Activated naive CD4-positive, alpha-beta T cell treated with anti-CD3 and anti-CD28 coated beads, Interleukin-2, amount 10 ng/mL, durations not matched to agents 7 days and 5 days (primary cell): ENCODE measurements at regions not wholly inside any gene's neighbourhood (a gene's known extent, or its start where the extent isn't known, plus 50 kb on each side); places are given as distances from the start of the nearest gene placed in this dataset.

Experiments used
- CTCF ChIA-PET: fragments of 350-600 bp; sonication (Branson Sonifier 250); formaldehyde crosslinking; loops from one replicate; lab custom pipeline; 2021; ENCODE audit warnings: antibody characterized with exemption; lab: Charles Lee
- DNase-seq: peaks from one replicate; pipeline ENCODE4 v3.0.0-alpha.2; 2020
- H3K27ac Mint-ChIP-seq: one replicate; pipeline ENCODE4 v1.8.0; 2021; ENCODE audit warnings: mild to moderate bottlenecking, moderate library complexity, mixed read lengths
- H3K27me3 Mint-ChIP-seq: one replicate; pipeline ENCODE4 v1.8.0; 2021; ENCODE audit warnings: mild to moderate bottlenecking, mixed read lengths
- H3K36me3 Mint-ChIP-seq: one replicate; pipeline ENCODE4 v1.8.0; 2021; ENCODE audit warnings: mixed read lengths
- H3K4me1 Mint-ChIP-seq: one replicate; pipeline ENCODE4 v1.8.0; 2021; ENCODE audit warnings: mixed read lengths
- H3K4me3 Mint-ChIP-seq: one replicate; pipeline ENCODE4 v1.8.0; 2021; ENCODE audit warnings: mild to moderate bottlenecking, moderate library complexity, mixed read lengths
- H3K9me3 Mint-ChIP-seq: one replicate; pipeline ENCODE4 v1.8.0; 2021; ENCODE audit warnings: mixed read lengths

DNA sequence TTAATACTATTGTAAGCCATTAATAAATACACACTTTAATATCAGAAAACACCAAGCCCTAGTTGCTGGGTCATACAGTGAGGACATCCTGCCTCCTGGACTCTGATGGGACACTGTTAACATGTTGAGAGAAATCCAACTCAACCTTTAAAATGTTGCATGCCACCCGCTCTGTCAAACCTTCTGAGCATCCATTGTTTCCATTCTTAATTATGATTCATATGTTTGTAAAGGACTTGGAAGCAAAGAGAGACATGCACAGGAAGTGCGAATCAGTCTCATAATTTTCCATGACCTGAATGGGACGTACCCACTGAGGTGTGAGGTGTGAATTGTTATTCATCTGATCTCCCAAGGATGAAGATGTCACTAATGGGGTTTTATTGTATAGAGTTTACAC is 186.4 kb downstream of the CAAP1 start:
- H3K4me3 Mint-ChIP-seq, result no peak overlapping the region
- H3K27me3 Mint-ChIP-seq, result no peaks in the 10 kb centered on the region
- H3K9me3 Mint-ChIP-seq, result peaks cover 2% of the 10 kb centered on the region
- DNase-seq, result no peak
- no peak overlapping the region for H3K27ac Mint-ChIP-seq
- H3K4me1 Mint-ChIP-seq, result no peaks in the 10 kb centered on the region
- no peaks in the 10 kb centered on the region for H3K36me3 Mint-ChIP-seq
- CTCF ChIA-PET, result no interaction called here

DNA sequence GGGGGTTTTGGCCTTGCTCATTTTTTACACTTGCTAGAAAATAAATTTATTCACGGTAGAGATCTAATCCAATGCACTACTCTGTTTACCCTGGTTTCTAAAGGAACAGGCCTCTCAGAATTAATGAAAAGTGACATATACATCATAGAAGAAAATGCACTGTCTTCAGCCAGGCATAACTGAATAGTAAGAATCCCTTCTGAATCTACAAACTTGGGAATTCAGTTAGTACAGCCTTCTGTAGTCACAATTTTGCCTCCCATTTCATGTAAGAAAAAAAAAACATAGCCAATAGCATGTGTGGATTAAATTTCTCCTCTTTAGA is 197.3 kb downstream of the CAAP1 start:
- H3K36me3 Mint-ChIP-seq, result no peaks in the 10 kb centered on the region
- CTCF ChIA-PET, result no interaction called here
- H3K4me3 Mint-ChIP-seq, result no peak overlapping the region
- H3K4me1 Mint-ChIP-seq, result no peaks in the 10 kb centered on the region
- no peak overlapping the region for H3K27ac Mint-ChIP-seq
- peaks cover 2% of the 10 kb centered on the region for H3K9me3 Mint-ChIP-seq
- H3K27me3 Mint-ChIP-seq, result no peaks in the 10 kb centered on the region
- DNase-seq, result no peak

DNA sequence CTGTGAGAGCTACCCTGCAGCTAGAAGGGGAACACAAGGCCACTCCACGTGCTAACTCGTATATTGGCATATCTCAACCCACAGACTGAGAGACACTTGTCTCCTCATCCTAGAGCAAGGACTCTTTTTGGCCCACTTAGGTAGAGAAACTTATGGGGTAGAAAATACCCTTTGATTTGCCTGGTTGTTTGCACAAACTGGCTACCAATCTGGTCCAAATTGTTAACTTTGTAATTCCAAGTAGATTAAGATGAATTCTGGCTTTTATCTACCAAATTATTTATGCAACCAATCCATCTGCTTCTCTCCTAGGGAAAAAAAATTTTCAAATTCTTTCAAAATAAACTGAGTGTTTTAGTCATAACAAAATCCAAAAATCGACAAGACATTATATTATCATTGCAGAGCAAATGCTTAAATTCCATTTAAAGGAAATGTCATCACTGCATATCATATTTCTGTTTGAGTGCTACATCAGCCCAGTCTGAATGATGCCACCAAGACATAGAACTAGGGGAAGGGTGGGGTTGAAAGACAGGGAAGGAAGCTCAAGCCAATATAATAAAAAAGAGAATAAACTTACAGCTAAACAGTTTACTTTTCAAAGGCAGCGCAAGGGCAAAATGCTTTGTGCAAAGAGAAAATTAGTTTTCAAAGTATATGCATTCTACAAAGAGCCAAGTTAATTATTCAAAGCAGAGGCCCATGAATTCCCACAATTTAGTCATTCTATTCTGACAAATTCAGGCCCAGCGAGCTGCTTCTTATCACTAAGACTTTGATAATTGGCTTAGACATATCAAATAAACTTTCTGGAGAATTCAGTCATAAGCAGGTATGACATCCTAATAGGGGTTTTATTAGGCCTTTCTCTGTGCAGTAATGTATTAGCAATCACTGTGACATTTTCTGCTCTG is 198.0 kb downstream of the CAAP1 start:
- Mint-ChIP-seq H3K4me1 (no peaks in the 10 kb centered on the region), H3K9me3 (peaks cover 2% of the 10 kb centered on the region), H3K27me3 (no peaks in the 10 kb centered on the region), H3K36me3 (no peaks in the 10 kb centered on the region), H3K4me3 (no peak overlapping the region), H3K27ac (no peak overlapping the region)
- CTCF ChIA-PET, result no interaction called here
- DNase-seq, result no peak

DNA sequence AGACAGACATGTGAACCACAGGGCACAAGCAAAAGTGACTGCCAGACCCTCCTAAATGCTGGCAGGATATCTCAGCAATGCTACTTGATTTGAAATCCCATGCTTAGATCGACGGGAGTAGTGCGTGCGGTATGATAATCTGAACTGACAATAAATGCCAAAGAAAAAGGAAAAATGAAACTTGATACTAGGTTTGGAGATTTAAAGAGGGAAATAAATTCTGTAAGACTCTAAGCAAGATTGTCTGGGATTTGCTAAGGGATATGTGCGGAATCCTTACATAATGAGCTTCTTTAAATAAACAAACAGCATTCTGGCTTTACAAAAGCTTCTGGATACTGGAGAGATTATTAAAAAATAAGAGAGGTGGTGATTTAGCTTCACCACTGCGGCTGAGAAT is 203.6 kb downstream of the CAAP1 start:
- no peak overlapping the region for H3K27ac Mint-ChIP-seq
- no peaks in the 10 kb centered on the region for H3K9me3 Mint-ChIP-seq
- no peak for DNase-seq
- H3K4me3 Mint-ChIP-seq, result no peak overlapping the region
- H3K27me3 Mint-ChIP-seq, result no peaks in the 10 kb centered on the region
- H3K4me1 Mint-ChIP-seq, result no peaks in the 10 kb centered on the region
- no peaks in the 10 kb centered on the region for H3K36me3 Mint-ChIP-seq
- CTCF ChIA-PET, result no interaction called here

DNA sequence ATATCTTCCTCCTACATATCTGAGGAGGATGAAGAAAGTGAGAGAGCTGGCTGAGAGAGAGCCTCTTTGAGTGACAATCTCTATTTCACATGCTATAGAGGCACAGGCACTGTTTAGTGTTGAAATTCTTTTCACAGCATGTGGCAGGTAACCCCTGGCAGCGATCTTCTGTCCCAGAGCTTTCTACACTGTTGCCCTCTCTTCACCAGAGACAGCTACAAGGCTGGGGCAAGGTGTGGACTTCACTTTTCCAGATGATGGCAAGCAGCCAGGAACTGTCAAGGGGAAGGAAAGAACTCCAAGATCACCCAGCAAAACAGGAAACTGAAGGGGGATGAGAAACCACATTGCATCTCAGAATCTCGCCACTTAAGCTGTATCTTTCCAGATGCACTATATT is 205.2 kb downstream of the CAAP1 start:
- Mint-ChIP-seq H3K36me3 (no peaks in the 10 kb centered on the region), H3K4me3 (no peak overlapping the region), H3K27ac (no peak overlapping the region), H3K9me3 (no peaks in the 10 kb centered on the region), H3K4me1 (no peaks in the 10 kb centered on the region), H3K27me3 (no peaks in the 10 kb centered on the region)
- CTCF ChIA-PET, result no interaction called here
- no peak for DNase-seq

DNA sequence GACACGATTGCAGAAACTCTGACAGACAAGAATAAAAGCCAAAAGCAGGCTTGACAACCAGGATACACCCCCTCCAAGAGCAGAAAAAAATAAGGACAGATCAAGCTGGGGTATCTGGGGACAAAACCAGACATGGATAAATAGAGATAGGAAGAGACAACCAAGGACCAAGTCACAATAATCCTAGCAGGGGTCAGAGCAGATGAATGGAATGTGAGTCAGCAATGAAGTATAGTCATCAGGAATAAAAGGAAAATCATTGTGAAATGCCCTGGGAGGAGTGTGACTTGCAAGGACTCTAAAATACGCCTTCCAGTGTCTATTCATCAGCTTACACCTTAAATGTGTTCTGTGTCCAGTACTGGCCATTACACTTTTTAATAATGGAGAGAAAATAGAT is 206.8 kb downstream of the CAAP1 start:
- CTCF ChIA-PET, result no interaction called here

DNA sequence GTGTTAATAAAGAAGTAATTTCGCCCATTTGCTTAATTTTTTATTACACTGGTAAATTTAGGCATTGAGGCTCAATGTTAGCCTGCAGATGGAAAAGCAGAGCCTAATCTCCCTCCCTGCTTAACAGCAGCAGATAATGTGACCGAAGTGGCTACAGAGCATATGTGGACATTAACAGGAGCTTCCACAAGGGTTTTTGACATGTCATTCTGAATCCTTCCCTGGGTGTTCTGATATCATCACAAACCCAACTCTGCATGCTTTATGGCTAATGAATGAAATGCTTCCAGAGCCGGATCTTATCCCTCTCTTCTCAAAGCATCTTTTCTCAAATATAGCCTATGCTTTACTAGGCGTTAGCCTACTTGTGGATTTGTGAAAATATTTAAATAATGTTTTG is 208.6 kb downstream of the CAAP1 start:
- CTCF ChIA-PET, result no interaction called here
- no peaks in the 10 kb centered on the region for H3K27me3 Mint-ChIP-seq
- H3K9me3 Mint-ChIP-seq, result no peaks in the 10 kb centered on the region
- H3K36me3 Mint-ChIP-seq, result no peaks in the 10 kb centered on the region
- H3K4me3 Mint-ChIP-seq, result no peak overlapping the region
- no peak overlapping the region for H3K27ac Mint-ChIP-seq
- DNase-seq, result no peak
- H3K4me1 Mint-ChIP-seq, result no peaks in the 10 kb centered on the region

More for the DNA sequence above, 206.8 kb downstream of the CAAP1 start:
- Mint-ChIP-seq H3K27ac (no peak overlapping the region), H3K36me3 (no peaks in the 10 kb centered on the region), H3K27me3 (no peaks in the 10 kb centered on the region), H3K4me1 (no peaks in the 10 kb centered on the region), H3K4me3 (no peak overlapping the region), H3K9me3 (no peaks in the 10 kb centered on the region)
- no peak for DNase-seq

DNA sequence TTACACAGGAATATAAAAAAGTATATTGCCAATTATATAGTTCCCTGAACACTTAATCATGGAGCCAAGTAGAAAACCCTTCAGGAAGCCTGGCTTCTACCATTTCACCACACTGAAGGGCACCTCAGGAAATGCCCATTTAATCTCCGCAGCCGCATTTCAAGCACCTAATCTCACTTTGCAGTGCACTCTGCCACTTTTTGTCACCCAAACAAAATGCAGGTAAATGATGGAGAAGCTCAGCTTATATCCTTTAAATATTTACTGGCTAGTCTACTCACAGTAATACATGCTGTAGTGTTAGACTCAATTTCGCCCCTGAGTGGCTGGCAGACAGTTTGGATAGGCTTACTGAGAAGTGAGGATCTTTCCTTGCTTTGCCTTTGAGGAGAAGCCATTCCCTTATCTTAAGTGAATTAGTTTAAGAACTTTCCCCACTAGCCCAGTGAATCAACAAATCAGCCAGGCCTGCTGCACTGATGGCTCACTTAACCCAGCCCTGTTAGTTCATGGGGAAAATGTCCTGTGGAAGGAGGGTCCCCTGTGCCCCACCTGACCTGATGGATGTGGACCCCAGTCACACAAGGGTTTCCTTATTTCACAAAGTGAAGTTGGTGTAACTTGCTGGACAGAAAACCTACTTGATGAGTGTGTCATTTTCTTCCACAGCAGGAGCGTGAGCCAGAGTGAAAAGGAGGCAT is 209.7 kb downstream of the CAAP1 start:
- Mint-ChIP-seq H3K4me1 (no peaks in the 10 kb centered on the region), H3K36me3 (no peaks in the 10 kb centered on the region), H3K27me3 (no peaks in the 10 kb centered on the region), H3K27ac (no peak overlapping the region), H3K9me3 (no peaks in the 10 kb centered on the region), H3K4me3 (no peak overlapping the region)
- no peak for DNase-seq
- CTCF ChIA-PET, result no interaction called here

DNA sequence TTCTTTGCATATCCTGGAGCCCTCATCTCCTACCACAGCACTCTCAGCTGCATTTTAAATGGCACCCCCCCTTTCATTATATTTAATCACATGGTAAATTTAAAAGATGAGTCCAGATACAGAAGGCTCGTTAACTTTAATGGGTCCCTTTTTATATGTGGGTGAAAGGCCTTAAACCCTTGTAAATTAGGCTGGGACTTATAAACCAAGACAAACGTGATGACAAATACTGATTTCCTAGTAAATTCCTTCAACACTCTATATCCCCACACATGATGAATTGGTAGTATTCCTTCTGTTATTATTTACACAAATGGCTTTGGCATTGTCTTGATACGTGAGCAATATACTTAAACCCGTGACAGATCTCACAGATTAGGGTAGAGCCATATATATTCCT is 210.6 kb downstream of the CAAP1 start:
- Mint-ChIP-seq H3K27ac (no peak overlapping the region), H3K36me3 (no peaks in the 10 kb centered on the region)

DNA sequence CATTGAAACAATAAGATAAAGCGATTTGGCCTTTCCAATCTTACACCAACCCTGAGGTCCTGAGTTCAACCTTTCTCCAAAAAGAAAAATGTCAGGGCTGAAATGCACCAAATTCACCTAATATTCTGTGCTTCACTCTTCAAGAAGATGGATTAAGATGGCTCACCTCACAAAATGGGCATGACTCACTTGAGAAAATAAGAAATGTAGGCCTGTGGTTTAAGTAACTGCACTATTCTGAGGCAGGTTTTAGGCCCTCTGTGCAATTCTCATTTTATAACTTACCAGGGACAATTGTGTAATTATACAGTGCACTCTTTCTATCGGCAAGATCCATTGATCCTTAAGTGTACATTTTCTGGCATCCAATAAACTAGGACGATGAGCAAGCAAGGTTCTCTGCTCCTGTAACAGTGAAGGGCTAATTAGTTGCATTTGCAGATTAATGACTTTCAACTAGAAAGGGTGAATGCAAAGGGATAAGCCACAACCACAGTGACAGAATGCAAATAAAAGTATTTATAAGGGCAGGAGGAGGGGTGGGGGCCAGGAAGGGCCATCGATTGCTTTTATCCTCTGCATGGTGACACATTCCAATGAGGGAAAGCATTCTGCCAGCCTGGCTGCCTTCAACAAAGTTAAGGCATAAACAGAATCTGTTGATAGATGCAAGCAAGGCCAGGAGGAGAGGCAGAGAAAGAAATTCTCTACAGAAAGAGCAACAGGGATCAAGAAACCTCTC is 214.5 kb downstream of the CAAP1 start:
- CTCF ChIA-PET, result no interaction called here
- H3K9me3 Mint-ChIP-seq, result no peaks in the 10 kb centered on the region
- no peaks in the 10 kb centered on the region for H3K4me1 Mint-ChIP-seq

More for the DNA sequence above, 210.6 kb downstream of the CAAP1 start:
- CTCF ChIA-PET, result no interaction called here
- Mint-ChIP-seq H3K4me1 (no peaks in the 10 kb centered on the region), H3K27me3 (no peaks in the 10 kb centered on the region), H3K4me3 (no peak overlapping the region), H3K9me3 (no peaks in the 10 kb centered on the region)
- DNase-seq, result no peak

DNA sequence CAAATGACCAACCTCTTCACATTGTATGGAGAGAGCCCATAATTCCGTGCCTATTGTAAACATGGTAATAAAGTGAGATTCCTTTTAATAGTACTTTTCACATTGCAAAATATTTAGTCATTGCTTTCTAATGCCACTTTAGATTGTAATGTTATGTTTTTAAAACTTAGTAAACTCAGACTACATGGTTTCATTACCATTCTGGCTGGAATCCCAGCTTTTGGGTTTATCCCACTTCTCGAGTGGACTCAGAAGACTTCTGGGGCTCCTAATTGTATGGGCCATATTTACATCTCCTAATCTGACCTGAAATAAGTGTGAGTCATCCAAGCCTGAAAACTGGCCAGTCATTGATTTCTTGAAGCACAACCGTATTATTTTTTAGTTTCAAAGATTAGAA is 217.6 kb downstream of the CAAP1 start:
- Mint-ChIP-seq H3K4me1 (no peaks in the 10 kb centered on the region), H3K27ac (no peak overlapping the region), H3K36me3 (no peaks in the 10 kb centered on the region), H3K4me3 (no peak overlapping the region), H3K9me3 (no peaks in the 10 kb centered on the region), H3K27me3 (no peaks in the 10 kb centered on the region)
- CTCF ChIA-PET, result no interaction called here
- DNase-seq, result no peak

More for the DNA sequence above, 214.5 kb downstream of the CAAP1 start:
- DNase-seq, result no peak
- Mint-ChIP-seq H3K27me3 (no peaks in the 10 kb centered on the region), H3K4me3 (no peak overlapping the region), H3K27ac (no peak overlapping the region), H3K36me3 (no peaks in the 10 kb centered on the region)

DNA sequence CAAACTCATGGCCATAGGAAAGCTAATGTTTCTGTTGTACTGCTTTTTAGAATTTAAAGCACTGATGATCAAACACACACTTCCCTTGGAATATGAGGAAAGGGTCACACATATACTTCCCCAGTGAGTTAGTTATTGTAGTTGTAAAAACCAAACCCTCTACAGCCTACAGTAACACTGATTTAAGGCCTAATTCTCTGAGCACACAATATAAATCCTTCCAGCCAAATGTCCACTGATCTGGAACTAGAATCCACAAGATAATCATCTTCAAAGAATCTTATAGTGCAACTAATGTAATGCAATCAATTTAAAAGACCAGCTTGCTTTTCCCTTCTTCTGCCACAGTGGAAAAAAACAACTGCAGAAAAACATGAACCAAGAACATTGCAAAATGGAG is 219.3 kb downstream of the CAAP1 start:
- CTCF ChIA-PET, result no interaction called here
- no peaks in the 10 kb centered on the region for H3K27me3 Mint-ChIP-seq
- H3K4me3 Mint-ChIP-seq, result no peak overlapping the region
- no peak overlapping the region for H3K27ac Mint-ChIP-seq
- no peaks in the 10 kb centered on the region for H3K36me3 Mint-ChIP-seq
- DNase-seq, result no peak
- H3K9me3 Mint-ChIP-seq, result no peaks in the 10 kb centered on the region
- H3K4me1 Mint-ChIP-seq, result no peaks in the 10 kb centered on the region

DNA sequence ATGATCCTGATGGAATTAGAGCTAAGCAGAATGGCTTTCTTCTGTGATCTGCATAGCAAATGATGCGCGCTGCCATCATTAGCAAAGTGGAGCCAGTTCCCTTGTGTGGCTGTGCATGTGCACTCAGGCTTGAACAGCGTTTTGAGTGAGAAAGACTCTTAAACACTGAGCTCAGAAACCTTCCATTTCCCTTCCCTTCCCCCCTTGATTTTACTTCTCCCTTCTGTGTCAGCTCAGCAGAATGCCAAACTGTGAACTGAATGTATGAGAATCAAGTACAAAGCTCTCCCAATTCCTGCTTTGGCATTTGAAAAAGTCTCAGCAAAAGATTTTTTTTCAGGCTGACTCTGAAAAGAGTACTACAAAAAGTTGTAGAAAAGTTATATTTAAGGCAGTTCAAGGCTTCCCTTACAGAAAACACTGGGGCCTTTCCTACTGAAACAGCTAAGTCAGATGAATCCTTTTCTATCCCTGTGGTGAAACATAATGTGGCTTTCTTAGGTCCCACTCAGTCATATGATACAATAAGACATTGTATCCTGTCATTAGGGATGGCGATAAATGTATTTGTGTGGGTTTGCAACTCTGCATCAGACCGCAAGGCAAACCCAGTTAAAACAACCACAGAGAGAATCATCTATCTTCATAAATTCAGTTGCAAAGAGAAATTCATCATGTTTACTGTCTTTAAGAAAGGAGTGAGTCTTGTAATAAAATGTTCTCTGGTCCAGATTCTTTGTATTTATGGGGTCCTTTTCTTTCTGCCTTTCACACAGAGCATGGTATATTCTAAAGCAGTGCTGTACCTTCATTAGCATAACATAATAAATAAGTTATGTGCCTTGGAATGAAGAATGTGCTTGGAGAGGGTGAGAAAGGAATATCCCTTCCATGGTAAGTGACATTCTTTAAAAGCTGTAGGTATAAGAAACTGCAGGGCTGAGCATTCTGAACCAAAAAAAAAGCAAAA is 222.6 kb downstream of the CAAP1 start:
- CTCF ChIA-PET, result interaction anchor here (0.8 kb wide), 1 partner anchor 16 kb away, joined by 3 read pairs; no protein-coding TSS in a partner anchor
- Mint-ChIP-seq H3K27ac (no peak overlapping the region), H3K4me1 (no peaks in the 10 kb centered on the region)

DNA sequence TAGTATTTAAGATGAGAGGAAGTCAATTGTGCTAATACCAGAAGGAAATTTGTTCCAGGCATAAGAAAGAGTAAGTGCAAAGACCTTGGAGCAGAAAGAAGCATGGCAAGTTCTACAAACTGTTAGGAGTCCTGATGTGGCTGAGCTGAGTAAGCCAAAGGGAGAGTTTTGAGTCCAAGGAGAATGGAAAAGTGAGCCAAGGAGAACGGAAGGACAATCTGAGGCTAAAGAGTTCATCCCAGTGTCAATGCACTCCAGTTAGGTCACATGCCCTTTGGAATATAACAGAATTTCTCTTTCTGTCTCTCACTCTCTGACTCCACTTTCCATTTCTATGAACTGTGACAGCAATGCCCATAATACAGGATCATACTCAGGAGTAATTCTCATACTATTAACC is 224.7 kb downstream of the CAAP1 start:
- no peak for DNase-seq
- no peak overlapping the region for H3K4me3 Mint-ChIP-seq
- CTCF ChIA-PET, result no interaction called here
- no peaks in the 10 kb centered on the region for H3K4me1 Mint-ChIP-seq
- no peaks in the 10 kb centered on the region for H3K36me3 Mint-ChIP-seq
- H3K9me3 Mint-ChIP-seq, result no peaks in the 10 kb centered on the region
- no peak overlapping the region for H3K27ac Mint-ChIP-seq
- no peaks in the 10 kb centered on the region for H3K27me3 Mint-ChIP-seq

More for the DNA sequence above, 222.6 kb downstream of the CAAP1 start:
- Mint-ChIP-seq H3K36me3 (no peaks in the 10 kb centered on the region), H3K9me3 (no peaks in the 10 kb centered on the region), H3K4me3 (no peak overlapping the region), H3K27me3 (no peaks in the 10 kb centered on the region)
- DNase-seq, result no peak
